ENCODE measurements at regions not wholly inside any gene's neighbourhood (a gene's known extent, or its start where the extent isn't known, plus 50 kb on each side); places are given as distances from the start of the nearest gene placed in this dataset.

DNA sequence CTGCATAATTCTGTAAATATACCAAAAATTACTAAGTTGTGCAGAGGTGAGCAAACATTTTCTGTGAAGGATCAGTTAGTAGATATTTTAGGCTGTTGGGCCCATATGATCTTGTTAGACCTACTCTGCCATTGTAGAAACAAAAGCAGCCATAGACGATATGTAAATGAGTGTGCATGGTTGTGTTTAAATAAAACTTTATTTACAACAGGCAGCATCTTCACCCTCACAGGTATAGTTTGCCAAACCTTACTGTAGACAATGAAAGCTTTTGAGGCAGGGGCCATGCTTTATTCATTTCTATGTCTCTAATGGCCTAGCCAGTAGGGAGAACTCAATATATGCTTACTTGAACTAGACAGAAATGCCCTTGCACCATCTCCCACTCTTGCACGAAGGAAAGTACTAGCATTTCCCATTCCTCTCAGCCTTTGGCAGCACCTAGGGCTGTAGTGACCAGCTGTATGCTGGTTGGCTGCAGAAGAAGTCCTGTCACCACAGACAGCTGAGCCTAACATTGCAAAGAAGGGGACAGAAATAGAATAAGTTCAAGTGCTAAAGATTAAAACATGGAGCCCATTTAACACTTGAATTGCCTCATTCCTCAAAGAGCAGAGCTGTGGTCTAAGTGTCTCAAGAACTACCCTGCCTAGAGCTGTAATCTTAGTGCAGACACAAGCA lies 305.1 kb upstream of the MGAT5 start:
- no peak for TF ChIP-seq EZH2 (IDR thresholded peaks at IDR 0.05; ENCODE audit: borderline replicate concordance, low read depth, low read length, poor library complexity, severe bottlenecking)
- TF ChIP-seq, protein P1, sequence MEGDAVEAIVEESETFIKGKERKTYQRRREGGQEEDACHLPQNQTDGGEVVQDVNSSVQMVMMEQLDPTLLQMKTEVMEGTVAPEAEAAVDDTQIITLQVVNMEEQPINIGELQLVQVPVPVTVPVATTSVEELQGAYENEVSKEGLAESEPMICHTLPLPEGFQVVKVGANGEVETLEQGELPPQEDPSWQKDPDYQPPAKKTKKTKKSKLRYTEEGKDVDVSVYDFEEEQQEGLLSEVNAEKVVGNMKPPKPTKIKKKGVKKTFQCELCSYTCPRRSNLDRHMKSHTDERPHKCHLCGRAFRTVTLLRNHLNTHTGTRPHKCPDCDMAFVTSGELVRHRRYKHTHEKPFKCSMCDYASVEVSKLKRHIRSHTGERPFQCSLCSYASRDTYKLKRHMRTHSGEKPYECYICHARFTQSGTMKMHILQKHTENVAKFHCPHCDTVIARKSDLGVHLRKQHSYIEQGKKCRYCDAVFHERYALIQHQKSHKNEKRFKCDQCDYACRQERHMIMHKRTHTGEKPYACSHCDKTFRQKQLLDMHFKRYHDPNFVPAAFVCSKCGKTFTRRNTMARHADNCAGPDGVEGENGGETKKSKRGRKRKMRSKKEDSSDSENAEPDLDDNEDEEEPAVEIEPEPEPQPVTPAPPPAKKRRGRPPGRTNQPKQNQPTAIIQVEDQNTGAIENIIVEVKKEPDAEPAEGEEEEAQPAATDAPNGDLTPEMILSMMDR (conservative IDR thresholded peaks at IDR 0.05; ENCODE audit: low read depth, low read length) = no peak

Data from A673 (cell line).